ENCODE measurements at regions not wholly inside any gene's neighbourhood (a gene's known extent, or its start where the extent isn't known, plus 50 kb on each side); places are given as distances from the start of the nearest gene placed in this dataset.

GRCh38 chr3:105065895-105066839, 300.5 kb upstream of the ALCAM start:
- no peaks in the 10 kb centered on the region for H3F3A ChIP-seq (ENCODE audit: insufficient read depth, low read length, poor library complexity, severe bottlenecking)
- no peaks in the 10 kb centered on the region for H3K36me3 ChIP-seq (ENCODE audit: insufficient read depth, low read length)
- H2AFZ ChIP-seq (ENCODE audit: low read depth, low read length), result no peak overlapping the region
- H3K27me3 ChIP-seq (ENCODE audit: insufficient read depth, low read depth, low read length), result no peaks in the 10 kb centered on the region
- no peak overlapping the region for H3K4me3 ChIP-seq (ENCODE audit: low read length)
- no peaks in the 10 kb centered on the region for H3K9me3 ChIP-seq (ENCODE audit: low read length)
- no peak overlapping the region for H3K9ac ChIP-seq (ENCODE audit: low read length)
- no peaks in the 10 kb centered on the region for H3K9me2 ChIP-seq (ENCODE audit: insufficient read depth, low read length)
- H4K20me1 ChIP-seq (ENCODE audit: insufficient read depth), result no peaks in the 10 kb centered on the region
- no peaks in the 10 kb centered on the region for H3K79me2 ChIP-seq (replicated peaks; ENCODE audit: insufficient read depth, low read length)
- no peak overlapping the region for H3K4me2 ChIP-seq (ENCODE audit: low read length)
- TF ChIP-seq EP300 (conservative IDR thresholded peaks at IDR 0.05; ENCODE audit: poor library complexity, severe bottlenecking) (no peak), CTCF (IDR thresholded peaks at IDR 0.05; ENCODE audit: poor library complexity, severe bottlenecking) (no peak), SMC3 (conservative IDR thresholded peaks at IDR 0.05; ENCODE audit: poor library complexity) (no peak), TAF1 (IDR thresholded peaks at IDR 0.05; ENCODE audit: low read depth) (no peak), MXI1 (conservative IDR thresholded peaks at IDR 0.05; ENCODE audit: poor library complexity, severe bottlenecking) (no peak)
- TF ChIP-seq, protein P1, sequence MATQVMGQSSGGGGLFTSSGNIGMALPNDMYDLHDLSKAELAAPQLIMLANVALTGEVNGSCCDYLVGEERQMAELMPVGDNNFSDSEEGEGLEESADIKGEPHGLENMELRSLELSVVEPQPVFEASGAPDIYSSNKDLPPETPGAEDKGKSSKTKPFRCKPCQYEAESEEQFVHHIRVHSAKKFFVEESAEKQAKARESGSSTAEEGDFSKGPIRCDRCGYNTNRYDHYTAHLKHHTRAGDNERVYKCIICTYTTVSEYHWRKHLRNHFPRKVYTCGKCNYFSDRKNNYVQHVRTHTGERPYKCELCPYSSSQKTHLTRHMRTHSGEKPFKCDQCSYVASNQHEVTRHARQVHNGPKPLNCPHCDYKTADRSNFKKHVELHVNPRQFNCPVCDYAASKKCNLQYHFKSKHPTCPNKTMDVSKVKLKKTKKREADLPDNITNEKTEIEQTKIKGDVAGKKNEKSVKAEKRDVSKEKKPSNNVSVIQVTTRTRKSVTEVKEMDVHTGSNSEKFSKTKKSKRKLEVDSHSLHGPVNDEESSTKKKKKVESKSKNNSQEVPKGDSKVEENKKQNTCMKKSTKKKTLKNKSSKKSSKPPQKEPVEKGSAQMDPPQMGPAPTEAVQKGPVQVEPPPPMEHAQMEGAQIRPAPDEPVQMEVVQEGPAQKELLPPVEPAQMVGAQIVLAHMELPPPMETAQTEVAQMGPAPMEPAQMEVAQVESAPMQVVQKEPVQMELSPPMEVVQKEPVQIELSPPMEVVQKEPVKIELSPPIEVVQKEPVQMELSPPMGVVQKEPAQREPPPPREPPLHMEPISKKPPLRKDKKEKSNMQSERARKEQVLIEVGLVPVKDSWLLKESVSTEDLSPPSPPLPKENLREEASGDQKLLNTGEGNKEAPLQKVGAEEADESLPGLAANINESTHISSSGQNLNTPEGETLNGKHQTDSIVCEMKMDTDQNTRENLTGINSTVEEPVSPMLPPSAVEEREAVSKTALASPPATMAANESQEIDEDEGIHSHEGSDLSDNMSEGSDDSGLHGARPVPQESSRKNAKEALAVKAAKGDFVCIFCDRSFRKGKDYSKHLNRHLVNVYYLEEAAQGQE (IDR thresholded peaks at IDR 0.05; ENCODE audit: borderline replicate concordance), result no peak
- no peak overlapping the region for H3K27ac ChIP-seq (ENCODE audit: low read length)

- Histone ChIP-seq H3K27me3 (ENCODE audit: insufficient read depth, low read depth, low read length) (no peaks in the 10 kb centered on the region), H3K9me3 (ENCODE audit: low read length) (no peaks in the 10 kb centered on the region), H4K20me1 (ENCODE audit: insufficient read depth) (no peaks in the 10 kb centered on the region), H3F3A (ENCODE audit: insufficient read depth, low read length, poor library complexity, severe bottlenecking) (no peaks in the 10 kb centered on the region), H3K9me2 (ENCODE audit: insufficient read depth, low read length) (no peaks in the 10 kb centered on the region), H3K36me3 (ENCODE audit: insufficient read depth, low read length) (no peaks in the 10 kb centered on the region), H3K9ac (ENCODE audit: low read length) (no peak overlapping the region), H3K4me3 (ENCODE audit: low read length) (no peak overlapping the region), H3K27ac (ENCODE audit: low read length) (no peak overlapping the region), H2AFZ (ENCODE audit: low read depth, low read length) (no peak overlapping the region), H3K4me2 (ENCODE audit: low read length) (no peak overlapping the region), H3K79me2 (replicated peaks; ENCODE audit: insufficient read depth, low read length) (no peaks in the 10 kb centered on the region)
- TF ChIP-seq MXI1 (conservative IDR thresholded peaks at IDR 0.05; ENCODE audit: poor library complexity, severe bottlenecking), result no peak
- TF ChIP-seq SMC3 (conservative IDR thresholded peaks at IDR 0.05; ENCODE audit: poor library complexity), result no peak
- TF ChIP-seq CTCF (IDR thresholded peaks at IDR 0.05; ENCODE audit: poor library complexity, severe bottlenecking), result no peak
- TF ChIP-seq POLR2AphosphoS5 (IDR thresholded peaks at IDR 0.05), result no peak
- no peak for TF ChIP-seq EP300 (conservative IDR thresholded peaks at IDR 0.05; ENCODE audit: poor library complexity, severe bottlenecking)
- TF ChIP-seq EZH2 (IDR thresholded peaks at IDR 0.05; ENCODE audit: borderline replicate concordance, insufficient read depth, low read length, poor library complexity, severe bottlenecking), result no peak
- TF ChIP-seq, protein P1 (IDR thresholded peaks at IDR 0.05; ENCODE audit: borderline replicate concordance), result no peak
- TF ChIP-seq RAD21 (conservative IDR thresholded peaks at IDR 0.05), result no peak
- no peak for TF ChIP-seq TAF1 (IDR thresholded peaks at IDR 0.05; ENCODE audit: low read depth)
These were observed 299.3 kb upstream of the ALCAM start for GRCh38 chr3:105067361-105067760.
